ENCODE measurements at regions not wholly inside any gene's neighbourhood (a gene's known extent, or its start where the extent isn't known, plus 50 kb on each side); places are given as distances from the start of the nearest gene placed in this dataset.

DNA sequence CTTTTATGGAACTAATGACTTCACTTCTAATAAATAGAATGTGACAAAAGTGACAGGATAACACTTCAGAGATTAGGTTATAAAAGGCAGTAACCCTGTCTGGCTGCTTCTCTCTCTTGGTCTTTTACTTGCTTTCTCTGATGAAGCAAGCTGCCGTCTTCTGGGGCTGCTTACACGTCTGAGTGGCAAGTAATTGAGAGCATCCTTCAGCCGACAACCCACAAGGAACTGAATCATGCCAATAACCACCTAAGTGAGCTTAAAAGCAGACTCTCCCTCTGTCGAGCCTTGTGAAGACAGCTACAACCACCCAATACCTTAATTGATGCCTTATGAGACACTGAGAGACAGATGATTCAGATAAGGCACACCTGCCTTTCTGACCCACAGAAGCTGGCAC is 1091.2 kb downstream of the SLITRK1 start:
- Histone ChIP-seq H3K27ac (ENCODE audit: low read length in 2 of 2) (no peak overlapping the region), H3K9ac (ENCODE audit: low read length) (no peak overlapping the region), H3K4me3 (ENCODE audit: control extremely low read depth in 1 of 5, extremely low read depth in 1 of 5, insufficient read depth in 1 of 5, low read depth in 2 of 5, low read length in 4 of 5) (no peak overlapping the region), H3K79me2 (ENCODE audit: control insufficient read depth, insufficient read depth, low read length) (no peaks in the 10 kb centered on the region), H3K36me3 (replicated peaks in 1 of 2; ENCODE audit: control extremely low read depth in 1 of 2, control insufficient read depth in 1 of 2, extremely low read depth in 1 of 2, insufficient read depth in 2 of 2, low read length in 1 of 2) (no peaks in the 10 kb centered on the region), H4K20me1 (ENCODE audit: control insufficient read depth, insufficient read depth, low read length, poor library complexity, severe bottlenecking) (no peaks in the 10 kb centered on the region), H3K9me3 (ENCODE audit: control extremely low read depth in 1 of 3, control insufficient read depth in 2 of 3, insufficient read depth in 1 of 3, low read length in 2 of 3) (peaks cover 0 to 3% (median 1%) of the 10 kb centered on the region in 3 donors), H3K27me3 (replicated peaks in 1 of 4; ENCODE audit: control extremely low read depth in 1 of 4, control insufficient read depth in 3 of 4, insufficient read depth in 4 of 4, low read length in 3 of 4) (no peaks in the 10 kb centered on the region), H2AFZ (ENCODE audit: insufficient read depth, low read depth, low read length, poor library complexity, severe bottlenecking) (no peak overlapping the region), H3K4me1 (ENCODE audit: control insufficient read depth in 2 of 2, insufficient read depth in 2 of 2, low read length in 2 of 2) (no peaks in the 10 kb centered on the region), H3K4me2 (replicated peaks; ENCODE audit: low read depth, low read length, poor library complexity, severe bottlenecking) (no peak overlapping the region)
- no peak for DNase-seq
- 100% methylated on average over 1 of the region's 4 CpGs for WGBS (ENCODE audit: insufficient coverage)
- POLR2A ChIA-PET = no interaction called here
- Mint-ChIP-seq H3K27ac (no peak overlapping the region), H3K27me3 (no peaks in the 10 kb centered on the region), H3K9me3 (ENCODE audit: insufficient read depth) (no peaks in the 10 kb centered on the region), H3K4me3 (no peak overlapping the region), H3K4me1 (no peaks in the 10 kb centered on the region)
- no peak for ATAC-seq (ENCODE audit: low read depth)
- CTCF ChIA-PET = no interaction called here
- intact Hi-C loops (cut with micrococcal nuclease) = no loop called here
- TF ChIP-seq CTCF (IDR thresholded peaks at IDR 0.05) (no peak), EZH2 (IDR thresholded peaks at IDR 0.05; ENCODE audit: borderline replicate concordance, insufficient read depth, low read depth, low read length, poor library complexity, severe bottlenecking) (no peak)

DNA sequence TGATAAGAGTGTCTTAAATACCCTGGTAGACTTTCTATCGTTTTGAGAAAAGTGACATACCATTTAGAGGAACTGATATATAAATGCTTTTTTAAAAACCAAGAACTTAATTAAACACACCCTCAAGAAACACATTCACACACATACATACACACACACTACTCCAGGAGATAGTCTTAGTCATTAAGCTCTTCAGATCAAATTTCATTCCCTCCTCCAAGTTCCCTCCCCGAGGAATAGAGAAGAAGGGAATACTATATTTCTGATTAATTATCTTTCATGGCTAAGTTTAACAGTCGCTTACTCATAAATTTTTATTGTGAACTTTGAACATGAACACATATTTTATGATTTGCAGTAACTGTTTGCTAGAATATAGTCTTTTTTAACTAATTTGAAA is 1109.5 kb downstream of the SLITRK1 start:
- Mint-ChIP-seq H3K27me3 (no peaks in the 10 kb centered on the region), H3K27ac (no peak overlapping the region), H3K4me3 (no peak overlapping the region), H3K4me1 (no peaks in the 10 kb centered on the region), H3K9me3 (ENCODE audit: insufficient read depth) (peaks cover 7% of the 10 kb centered on the region)
- Histone ChIP-seq H3K4me1 (ENCODE audit: control insufficient read depth in 2 of 2, insufficient read depth in 2 of 2, low read length in 2 of 2) (no peaks in the 10 kb centered on the region), H3K4me2 (replicated peaks; ENCODE audit: low read depth, low read length, poor library complexity, severe bottlenecking) (no peak overlapping the region), H3K9me3 (ENCODE audit: control extremely low read depth in 1 of 3, control insufficient read depth in 2 of 3, insufficient read depth in 1 of 3, low read length in 2 of 3) (peaks cover 0 to 2% (median under 1%) of the 10 kb centered on the region in 3 donors), H4K20me1 (ENCODE audit: control insufficient read depth, insufficient read depth, low read length, poor library complexity, severe bottlenecking) (no peaks in the 10 kb centered on the region), H3K36me3 (replicated peaks in 1 of 2; ENCODE audit: control extremely low read depth in 1 of 2, control insufficient read depth in 1 of 2, extremely low read depth in 1 of 2, insufficient read depth in 2 of 2, low read length in 1 of 2) (no peaks in the 10 kb centered on the region), H3K27ac (ENCODE audit: low read length in 2 of 2) (no peak overlapping the region), H3K27me3 (replicated peaks in 1 of 4; ENCODE audit: control extremely low read depth in 1 of 4, control insufficient read depth in 3 of 4, insufficient read depth in 4 of 4, low read length in 3 of 4) (no peaks in the 10 kb centered on the region), H3K79me2 (ENCODE audit: control insufficient read depth, insufficient read depth, low read length) (no peaks in the 10 kb centered on the region), H3K9ac (ENCODE audit: low read length) (no peak overlapping the region), H3K4me3 (ENCODE audit: control extremely low read depth in 1 of 5, extremely low read depth in 1 of 5, insufficient read depth in 1 of 5, low read depth in 2 of 5, low read length in 4 of 5) (no peak overlapping the region), H2AFZ (ENCODE audit: insufficient read depth, low read depth, low read length, poor library complexity, severe bottlenecking) (no peak overlapping the region)
- DNase-seq (no peak), ATAC-seq (ENCODE audit: low read depth) (no peak)
- CTCF ChIA-PET = no interaction called here
- POLR2A ChIA-PET = no interaction called here
- TF ChIP-seq EZH2 (IDR thresholded peaks at IDR 0.05; ENCODE audit: borderline replicate concordance, insufficient read depth, low read depth, low read length, poor library complexity, severe bottlenecking) = no peak
- no peak for TF ChIP-seq CTCF (IDR thresholded peaks at IDR 0.05)
- intact Hi-C loops (cut with micrococcal nuclease) = no loop called here
- WGBS (ENCODE audit: insufficient coverage) = no CpG with 5 or more reads among the region's 3 CpGs
